Vagina (tissue), 2 donors: ENCODE measurements at regions not wholly inside any gene's neighbourhood (a gene's known extent, or its start where the extent isn't known, plus 50 kb on each side); places are given as distances from the start of the nearest gene placed in this dataset.

Experiments
- CTCF ChIP-seq, 3 experiments: fragments of 450-650 bp in 2 of 3; fragments of 200-600 bp in 1 of 3; sonication (generic) in 1 of 3; IDR thresholded peaks; one replicate each; pipeline ENCODE4 v1.5.1; 2017 to 2019; ENCODE audit warnings: antibody characterized with exemption in 3 of 3, mild to moderate bottlenecking in 2 of 3, moderate library complexity in 2 of 3
- POLR2A ChIP-seq, 2 donors: fragments of 450-650 bp; IDR thresholded peaks; one replicate each; pipeline ENCODE4 v1.6.1; 2017; ENCODE audit warnings: antibody characterized with exemption in 2 of 2, mild to moderate bottlenecking in 2 of 2, moderate library complexity in 2 of 2
- POLR2AphosphoS5 ChIP-seq, 2 donors: sonication (generic); formaldehyde crosslinking; IDR thresholded peaks; one replicate each; pipeline ENCODE4 v1.9.0; 2017; ENCODE audit warnings: antibody characterized with exemption in 2 of 2, mild to moderate bottlenecking in 2 of 2, low read depth in 1 of 2; ENCODE audit not compliant: insufficient read depth in 1 of 2

- TF ChIP-seq CTCF (IDR thresholded peaks at IDR 0.05) (no peak), POLR2A (IDR thresholded peaks at IDR 0.05) (no peak), POLR2AphosphoS5 (IDR thresholded peaks at IDR 0.05; ENCODE audit: insufficient read depth in 1 of 2, low read depth in 1 of 2) (no peak)
Measured at GRCh38 chr15:73807865-73808264, 54.7 kb upstream of the INSYN1 start.
